SK-N-SH (cell line): ENCODE measurements at regions not wholly inside any gene's neighbourhood (a gene's known extent, or its start where the extent isn't known, plus 50 kb on each side); places are given as distances from the start of the nearest gene placed in this dataset.

Experiments used
- CTCF ChIA-PET: fragments of 300-600, 350-600 bp; formaldehyde crosslinking; extraction: SDS; loops from one replicate; lab custom pipeline; 2021; lab: Yijun Ruan, JAX
- POLR2A ChIA-PET: fragments of 350-600 bp; sonication (Branson Sonifier 250); formaldehyde crosslinking; extraction: SDS; loops from one replicate; lab custom pipeline; 2020; ENCODE audit warnings: antibody characterized with exemption, inconsistent platforms; lab: Yijun Ruan, JAX
- DNase-seq: peaks from one replicate; pipeline ENCODE4 v3.0.0; 2012
- H2AFZ ChIP-seq: fragments of 200-600 bp; sonication (generic); 2 replicates; pipeline ENCODE4 v1.8.1; 2016; ENCODE audit warnings: antibody characterized with exemption, mild to moderate bottlenecking, low read depth
- H3F3A ChIP-seq: fragments of 200-600 bp; sonication (generic); replicated peaks from 2 replicates; pipeline ENCODE3; 2016; ENCODE audit warnings: antibody characterized with exemption, mild to moderate bottlenecking; ENCODE audit not compliant: insufficient read depth
- H3K27ac ChIP-seq, 2 experiments: fragments of 200-500 bp in 1 of 2; fragments of 200-600 bp in 1 of 2; sonication (Bioruptor generic) in 1 of 2; sonication (generic), shearing (Covaris generic) in 1 of 2; 2 replicates each; pipeline versions ENCODE4 v1.5.1 to v1.6.1; 2014 to 2016; ENCODE audit warnings: low read depth in 2 of 2, inconsistent platforms in 1 of 2, low read length in 1 of 2, mild to moderate bottlenecking in 1 of 2, mixed read lengths in 1 of 2
- H3K27me3 ChIP-seq: fragments of 200-600 bp; sonication (generic), shearing (Covaris generic); 2 replicates; pipeline ENCODE4 v1.6.1; 2016; ENCODE audit warnings: mixed run types; ENCODE audit not compliant: insufficient read depth
- H3K36me3 ChIP-seq, 2 experiments: fragments of 200-500 bp in 1 of 2; fragments of 200-600 bp in 1 of 2; sonication (Bioruptor generic) in 1 of 2; sonication (generic) in 1 of 2; replicated peaks in 1 of 2; 2 replicates each; pipeline versions ENCODE3 to v1.5.1; 2014 to 2016; ENCODE audit warnings: low read length in 1 of 2, mild to moderate bottlenecking in 1 of 2; ENCODE audit not compliant: insufficient read depth in 2 of 2, control insufficient read depth in 1 of 2
- H3K4me1 ChIP-seq, 2 experiments: fragments of 200-500 bp in 1 of 2; fragments of 200-600 bp in 1 of 2; sonication (Bioruptor generic) in 1 of 2; sonication (generic), shearing (Covaris generic) in 1 of 2; 2 replicates each; pipeline versions ENCODE4 v1.5.1 to v1.6.1; 2014 to 2016; ENCODE audit warnings: low read depth in 1 of 2, low read length in 1 of 2, mixed run types in 1 of 2; ENCODE audit not compliant: insufficient read depth in 2 of 2, control insufficient read depth in 1 of 2
- H3K4me2 ChIP-seq: fragments of 200-600 bp; sonication (generic), shearing (Covaris generic); 2 replicates; pipeline ENCODE4 v1.6.1; 2017; ENCODE audit warnings: mixed run types
- H3K4me3 ChIP-seq, 2 experiments: fragments of 200-500 bp in 1 of 2; fragments of 200-600 bp in 1 of 2; sonication (Bioruptor generic) in 1 of 2; sonication (generic), shearing (Covaris generic) in 1 of 2; 2 replicates each; pipeline versions ENCODE4 v1.5.1 to v1.8.1; 2014 to 2016; ENCODE audit warnings: low read depth in 2 of 2, inconsistent platforms in 1 of 2, low read length in 1 of 2, mild to moderate bottlenecking in 1 of 2, mixed read lengths in 1 of 2, moderate library complexity in 1 of 2
- H3K79me2 ChIP-seq: fragments of 200-600 bp; sonication (generic); 2 replicates; pipeline ENCODE4 v1.8.1; 2017; ENCODE audit warnings: mild to moderate bottlenecking; ENCODE audit not compliant: insufficient read depth
- H3K9ac ChIP-seq: fragments of 200-600 bp; sonication (generic); 2 replicates; pipeline ENCODE4 v1.6.1; 2017; ENCODE audit warnings: mixed run types
- H3K9me2 ChIP-seq: fragments of 200-600 bp; sonication (generic); 2 replicates; pipeline ENCODE4 v1.6.1; 2017; ENCODE audit warnings: mixed run types
- H3K9me3 ChIP-seq: fragments of 200-600 bp; sonication (generic); 2 replicates; pipeline ENCODE4 v1.6.1; 2017; ENCODE audit warnings: mixed run types, mild to moderate bottlenecking, moderate library complexity
- H4K20me1 ChIP-seq: fragments of 200-600 bp; sonication (generic); 2 replicates; pipeline ENCODE4 v1.6.1; 2017; ENCODE audit warnings: mild to moderate bottlenecking, mixed run types; ENCODE audit not compliant: insufficient read depth
- CHD2 ChIP-seq: fragments of 150-350 bp; IDR thresholded peaks from 2 replicates; pipeline ENCODE4 v1.6.1; 2018; ENCODE audit warnings: low read length; ENCODE audit not compliant: partially characterized antibody
- ELF1 ChIP-seq: IDR thresholded peaks from 2 replicates; pipeline ENCODE4 v1.4.0; 2012
- EP300 ChIP-seq, 2 experiments: IDR thresholded peaks; 2 replicates each; pipeline versions ENCODE4 v1.4.0 to v1.6.1; 2012; ENCODE audit warnings: borderline replicate concordance in 1 of 2, low read depth in 1 of 2, low read length in 1 of 2
- FOXJ3 ChIP-seq: sonication (generic); formaldehyde crosslinking; IDR thresholded peaks from 2 replicates; pipeline ENCODE4 v1.5.1; 2020; ENCODE audit warnings: mild to moderate bottlenecking, missing genetic modification reagents
- FOXM1 ChIP-seq: IDR thresholded peaks from 2 replicates; pipeline ENCODE4 v1.4.0; 2012; ENCODE audit warnings: low read depth, mild to moderate bottlenecking
- GABPA ChIP-seq: IDR thresholded peaks from 2 replicates; pipeline ENCODE4 v1.4.0; 2012; ENCODE audit warnings: low read depth, mild to moderate bottlenecking
- GATA2 ChIP-seq: sonication (generic); formaldehyde crosslinking; IDR thresholded peaks from 2 replicates; pipeline ENCODE4 v1.5.0; 2020; ENCODE audit warnings: mild to moderate bottlenecking, missing genetic modification reagents
- MEF2A ChIP-seq: IDR thresholded peaks from 2 replicates; pipeline ENCODE4 v1.4.0; 2012; ENCODE audit warnings: low read depth, borderline replicate concordance
- NRF1 ChIP-seq: IDR thresholded peaks from 2 replicates; pipeline ENCODE4 v1.6.1; 2012; ENCODE audit warnings: low read depth, mild to moderate bottlenecking, low read length
- POLR2AphosphoS5 ChIP-seq: IDR thresholded peaks from 2 replicates; pipeline ENCODE4 v1.6.1; 2012; ENCODE audit warnings: low read depth, low read length
- RCOR1 ChIP-seq: fragments of 150-350 bp; IDR thresholded peaks from 2 replicates; pipeline ENCODE4 v1.6.1; 2017; ENCODE audit warnings: antibody characterized with exemption, low read length
- SIN3A ChIP-seq: IDR thresholded peaks from 2 replicates; pipeline ENCODE4 v1.6.1; 2012; ENCODE audit warnings: low read depth, mild to moderate bottlenecking, low read length, moderate library complexity, borderline replicate concordance
- SMC3 ChIP-seq: IDR thresholded peaks from 2 replicates; pipeline ENCODE4 v1.6.1; 2012; ENCODE audit warnings: low read depth, low read length, improper control_type of control experiment
- TAF1 ChIP-seq: IDR thresholded peaks from 2 replicates; pipeline ENCODE4 v1.6.1; 2012; ENCODE audit warnings: low read depth, mild to moderate bottlenecking, low read length, moderate library complexity, borderline replicate concordance
- TCF12 ChIP-seq: IDR thresholded peaks from 2 replicates; pipeline ENCODE4 v1.4.0; 2012
- YY1 ChIP-seq: IDR thresholded peaks from 2 replicates; pipeline ENCODE4 v1.4.0; 2012; ENCODE audit warnings: low read depth, mild to moderate bottlenecking
- WGBS: methylation state at CpG from one replicate; pipeline ENCODE4 v1.1.6; 2017; ENCODE audit warnings: low lambda C conversion rate; 5-methylcytosine and 5-hydroxymethylcytosine counted together
- TF ChIP-seq, protein P1 (sequence below): IDR thresholded peaks from 2 replicates; pipeline ENCODE4 v1.4.0; 2012; ENCODE audit warnings: low read depth, borderline replicate concordance
- TF ChIP-seq, protein P2 (sequence below): IDR thresholded peaks from 2 replicates; pipeline ENCODE4 v1.4.0; 2012; ENCODE audit warnings: low read depth, borderline replicate concordance
- TF ChIP-seq, protein P3 (sequence below): IDR thresholded peaks from 2 replicates; pipeline ENCODE4; 2012
- TF ChIP-seq, protein P4 (sequence below): fragments of 200-600 bp; sonication (generic); IDR thresholded peaks from 2 replicates; pipeline ENCODE4 v1.6.1; 2017; ENCODE audit warnings: antibody characterized with exemption, mild to moderate bottlenecking, moderate library complexity
- TF ChIP-seq, protein P5 (sequence below): fragments of 150-350 bp; IDR thresholded peaks from 2 replicates; pipeline ENCODE4 v1.6.1; 2017; ENCODE audit warnings: antibody characterized with exemption, low read length, low read depth, borderline replicate concordance

DNA sequence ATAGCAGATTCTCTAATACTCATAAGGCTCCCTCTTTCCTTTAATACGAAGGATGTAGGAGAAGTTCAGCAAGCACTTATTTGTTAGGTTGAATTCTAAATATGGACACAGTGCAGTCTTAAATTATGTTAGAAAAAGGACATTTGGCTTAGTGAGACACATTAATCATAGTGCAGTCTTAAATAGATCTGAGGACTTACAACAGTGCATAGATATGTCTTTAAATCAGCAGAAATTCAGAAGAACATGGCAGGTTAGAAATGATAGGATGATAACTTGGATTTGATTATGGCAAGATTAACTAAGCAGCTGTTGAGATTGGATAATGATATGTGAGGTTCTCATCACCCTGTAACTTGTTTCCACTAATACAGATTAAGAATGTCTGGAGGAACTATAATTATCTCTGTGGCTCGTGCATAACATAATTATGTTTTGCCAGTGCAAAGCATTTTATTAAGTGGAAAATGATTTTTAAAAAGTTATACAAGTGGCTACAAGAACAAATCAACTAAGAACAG is 485.9 kb downstream of the USP25 start:
- Histone ChIP-seq H3F3A (no peaks in the 10 kb centered on the region), H3K4me2 (no peak overlapping the region), H2AFZ (no peak overlapping the region), H3K79me2 (no peaks in the 10 kb centered on the region), H3K4me1 (no peaks in the 10 kb centered on the region), H3K9me3 (no peaks in the 10 kb centered on the region), H4K20me1 (no peaks in the 10 kb centered on the region), H3K9me2 (no peaks in the 10 kb centered on the region), H3K36me3 (no peaks in the 10 kb centered on the region)
- DNase-seq: no peak
- TF ChIP-seq FOXJ3: no peak
- no peak for TF ChIP-seq YY1
- TF ChIP-seq SMC3: no peak
- TF ChIP-seq POLR2AphosphoS5: no peak
- TF ChIP-seq, all 33 proteins: peak for 0
- WGBS: 23% methylated on average over 2 of the region's 2 CpGs
- ChIA-PET CTCF (interaction anchor here (0.5 to 1.6 kb wide), 3 partner anchors 20 to 134 kb away, joined by 3 to 4 read pairs (median 3); no protein-coding TSS in a partner anchor), POLR2A (no interaction called here)
- Histone ChIP-seq H3K27ac (no peak overlapping the region), H3K4me3 (no peak overlapping the region), H3K27me3 (no peaks in the 10 kb centered on the region), H3K9ac (no peak overlapping the region)

DNA sequence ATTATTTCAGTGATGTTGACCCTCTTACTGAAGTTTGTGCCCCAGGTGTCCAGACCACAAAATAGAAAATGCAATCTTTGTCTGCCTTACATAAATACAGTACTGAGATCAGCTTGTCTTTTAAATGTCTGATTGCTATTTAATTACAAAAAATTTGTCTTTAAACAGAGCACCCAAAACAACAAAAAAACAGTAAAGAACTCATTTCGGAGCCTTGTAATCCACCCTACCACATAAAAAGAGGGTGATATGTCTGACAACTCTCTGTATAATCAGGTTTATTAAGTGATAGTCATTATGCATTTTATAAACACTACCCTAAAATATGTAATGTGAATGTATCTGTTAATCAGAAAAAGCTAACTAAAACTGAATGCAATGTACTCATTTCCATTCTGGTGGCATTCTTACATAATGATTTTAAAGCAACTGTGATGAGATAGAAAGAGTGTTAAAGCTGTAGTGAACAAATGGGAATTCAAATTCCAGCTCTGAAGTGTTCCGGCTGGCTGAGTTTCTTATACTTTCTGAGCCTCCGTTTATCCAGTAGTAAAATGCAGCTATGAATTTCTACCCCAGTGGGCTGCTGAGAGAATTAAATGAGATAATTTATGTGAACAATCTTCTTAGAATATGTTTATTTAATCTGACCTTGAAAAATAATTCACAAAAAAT is 486.6 kb downstream of the USP25 start:
- no peaks in the 10 kb centered on the region for H3F3A ChIP-seq
- H4K20me1 ChIP-seq: no peaks in the 10 kb centered on the region
- no peaks in the 10 kb centered on the region for H3K79me2 ChIP-seq
- no peaks in the 10 kb centered on the region for H3K9me2 ChIP-seq
- 61% methylated on average over 3 of the region's 3 CpGs for WGBS
- no peaks in the 10 kb centered on the region for H3K4me1 ChIP-seq
- no peaks in the 10 kb centered on the region for H3K36me3 ChIP-seq
- H2AFZ ChIP-seq: no peak overlapping the region
- TF ChIP-seq, protein P1, sequence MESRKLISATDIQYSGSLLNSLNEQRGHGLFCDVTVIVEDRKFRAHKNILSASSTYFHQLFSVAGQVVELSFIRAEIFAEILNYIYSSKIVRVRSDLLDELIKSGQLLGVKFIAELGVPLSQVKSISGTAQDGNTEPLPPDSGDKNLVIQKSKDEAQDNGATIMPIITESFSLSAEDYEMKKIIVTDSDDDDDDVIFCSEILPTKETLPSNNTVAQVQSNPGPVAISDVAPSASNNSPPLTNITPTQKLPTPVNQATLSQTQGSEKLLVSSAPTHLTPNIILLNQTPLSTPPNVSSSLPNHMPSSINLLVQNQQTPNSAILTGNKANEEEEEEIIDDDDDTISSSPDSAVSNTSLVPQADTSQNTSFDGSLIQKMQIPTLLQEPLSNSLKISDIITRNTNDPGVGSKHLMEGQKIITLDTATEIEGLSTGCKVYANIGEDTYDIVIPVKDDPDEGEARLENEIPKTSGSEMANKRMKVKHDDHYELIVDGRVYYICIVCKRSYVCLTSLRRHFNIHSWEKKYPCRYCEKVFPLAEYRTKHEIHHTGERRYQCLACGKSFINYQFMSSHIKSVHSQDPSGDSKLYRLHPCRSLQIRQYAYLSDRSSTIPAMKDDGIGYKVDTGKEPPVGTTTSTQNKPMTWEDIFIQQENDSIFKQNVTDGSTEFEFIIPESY: no peak
- TF ChIP-seq GABPA (no peak), YY1 (no peak), GATA2 (CRISPR knock-in tag) (no peak), FOXM1 (no peak), TAF1 (no peak), NRF1 (no peak), EP300 (IDR thresholded peaks at IDR 0.05; ENCODE audit: borderline replicate concordance in 1 of 2, low read depth in 1 of 2, low read length in 1 of 2) (no peak), CHD2 (no peak), MEF2A (no peak), RCOR1 (no peak), TCF12 (no peak), SIN3A (no peak), ELF1 (no peak)
- TF ChIP-seq, protein P2, sequence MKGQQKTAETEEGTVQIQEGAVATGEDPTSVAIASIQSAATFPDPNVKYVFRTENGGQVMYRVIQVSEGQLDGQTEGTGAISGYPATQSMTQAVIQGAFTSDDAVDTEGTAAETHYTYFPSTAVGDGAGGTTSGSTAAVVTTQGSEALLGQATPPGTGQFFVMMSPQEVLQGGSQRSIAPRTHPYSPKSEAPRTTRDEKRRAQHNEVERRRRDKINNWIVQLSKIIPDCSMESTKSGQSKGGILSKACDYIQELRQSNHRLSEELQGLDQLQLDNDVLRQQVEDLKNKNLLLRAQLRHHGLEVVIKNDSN: no peak
- TF ChIP-seq, protein P3, sequence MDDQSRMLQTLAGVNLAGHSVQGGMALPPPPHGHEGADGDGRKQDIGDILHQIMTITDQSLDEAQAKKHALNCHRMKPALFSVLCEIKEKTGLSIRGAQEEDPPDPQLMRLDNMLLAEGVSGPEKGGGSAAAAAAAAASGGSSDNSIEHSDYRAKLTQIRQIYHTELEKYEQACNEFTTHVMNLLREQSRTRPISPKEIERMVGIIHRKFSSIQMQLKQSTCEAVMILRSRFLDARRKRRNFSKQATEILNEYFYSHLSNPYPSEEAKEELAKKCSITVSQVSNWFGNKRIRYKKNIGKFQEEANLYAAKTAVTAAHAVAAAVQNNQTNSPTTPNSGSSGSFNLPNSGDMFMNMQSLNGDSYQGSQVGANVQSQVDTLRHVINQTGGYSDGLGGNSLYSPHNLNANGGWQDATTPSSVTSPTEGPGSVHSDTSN: no peak
- TF ChIP-seq, protein P4, sequence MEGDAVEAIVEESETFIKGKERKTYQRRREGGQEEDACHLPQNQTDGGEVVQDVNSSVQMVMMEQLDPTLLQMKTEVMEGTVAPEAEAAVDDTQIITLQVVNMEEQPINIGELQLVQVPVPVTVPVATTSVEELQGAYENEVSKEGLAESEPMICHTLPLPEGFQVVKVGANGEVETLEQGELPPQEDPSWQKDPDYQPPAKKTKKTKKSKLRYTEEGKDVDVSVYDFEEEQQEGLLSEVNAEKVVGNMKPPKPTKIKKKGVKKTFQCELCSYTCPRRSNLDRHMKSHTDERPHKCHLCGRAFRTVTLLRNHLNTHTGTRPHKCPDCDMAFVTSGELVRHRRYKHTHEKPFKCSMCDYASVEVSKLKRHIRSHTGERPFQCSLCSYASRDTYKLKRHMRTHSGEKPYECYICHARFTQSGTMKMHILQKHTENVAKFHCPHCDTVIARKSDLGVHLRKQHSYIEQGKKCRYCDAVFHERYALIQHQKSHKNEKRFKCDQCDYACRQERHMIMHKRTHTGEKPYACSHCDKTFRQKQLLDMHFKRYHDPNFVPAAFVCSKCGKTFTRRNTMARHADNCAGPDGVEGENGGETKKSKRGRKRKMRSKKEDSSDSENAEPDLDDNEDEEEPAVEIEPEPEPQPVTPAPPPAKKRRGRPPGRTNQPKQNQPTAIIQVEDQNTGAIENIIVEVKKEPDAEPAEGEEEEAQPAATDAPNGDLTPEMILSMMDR: no peak
- TF ChIP-seq, protein P5, sequence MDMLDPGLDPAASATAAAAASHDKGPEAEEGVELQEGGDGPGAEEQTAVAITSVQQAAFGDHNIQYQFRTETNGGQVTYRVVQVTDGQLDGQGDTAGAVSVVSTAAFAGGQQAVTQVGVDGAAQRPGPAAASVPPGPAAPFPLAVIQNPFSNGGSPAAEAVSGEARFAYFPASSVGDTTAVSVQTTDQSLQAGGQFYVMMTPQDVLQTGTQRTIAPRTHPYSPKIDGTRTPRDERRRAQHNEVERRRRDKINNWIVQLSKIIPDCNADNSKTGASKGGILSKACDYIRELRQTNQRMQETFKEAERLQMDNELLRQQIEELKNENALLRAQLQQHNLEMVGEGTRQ: no peak
- TF ChIP-seq, all 33 proteins: peak for 0
- H3K9ac ChIP-seq: no peak overlapping the region
- CTCF ChIA-PET: interaction anchor here (0.5 to 1.6 kb wide), 3 partner anchors 8 to 35 kb away, joined by 3 to 4 read pairs (median 4); no protein-coding TSS in a partner anchor
- no peaks in the 10 kb centered on the region for H3K27me3 ChIP-seq
- no peak overlapping the region for H3K27ac ChIP-seq
- DNase-seq: no peak
- POLR2A ChIA-PET: no interaction called here
- H3K4me3 ChIP-seq: no peak overlapping the region
- no peaks in the 10 kb centered on the region for H3K9me3 ChIP-seq
- H3K4me2 ChIP-seq: no peak overlapping the region
